ENCODE measurements at regions not wholly inside any gene's neighbourhood (a gene's known extent, or its start where the extent isn't known, plus 50 kb on each side); places are given as distances from the start of the nearest gene placed in this dataset.

GRCh38 chr6:90346729-90347128 lies 50.1 kb upstream of the BACH2 start:
- intact Hi-C loops (cut with micrococcal nuclease) = no loop called here
- Mint-ChIP-seq H3K4me3 (no peak overlapping the region), H3K36me3 (no peaks in the 10 kb centered on the region), H3K9me3 (peaks cover 0 to 5% (median 0%) of the 10 kb centered on the region in 8 donors), H3K27me3 (peaks cover 8 to 10% of the 10 kb centered on the region in 2 donors), H3K27ac (no peak overlapping the region), H3K4me1 (peaks cover 7 to 15% (median 10%) of the 10 kb centered on the region in 4 donors)
- H3K36me3 ChIP-seq (ENCODE audit: insufficient read depth, low read length) = no peaks in the 10 kb centered on the region
- CTCF ChIA-PET (ENCODE audit: partially characterized antibody) = no interaction called here
- no peak for DNase-seq
- no peak overlapping the region for H3K4me3 ChIP-seq (ENCODE audit: low read length in 2 of 2)
- peaks cover 5% of the 10 kb centered on the region for H3K27me3 ChIP-seq (ENCODE audit: insufficient read depth, low read length)
- peaks cover 10% of the 10 kb centered on the region for H3K4me1 ChIP-seq (ENCODE audit: insufficient read depth, low read length)
- H3K27ac ChIP-seq (ENCODE audit: low read depth, low read length) = no peak overlapping the region
- H3K9me3 ChIP-seq (ENCODE audit: control insufficient read depth in 1 of 2, low read length in 2 of 2) = no peaks in the 10 kb centered on the region
- POLR2A ChIA-PET (ENCODE audit: partially characterized antibody) = no interaction called here

Measured in CD4-positive, alpha-beta memory T cell (primary cell).